Lung microvascular endothelial cell (primary cell): ENCODE measurements at regions not wholly inside any gene's neighbourhood (a gene's known extent, or its start where the extent isn't known, plus 50 kb on each side); places are given as distances from the start of the nearest gene placed in this dataset.

Source experiments
- DNase-seq, 2 donors: peaks; one replicate each; pipeline versions ENCODE4 v3.0.0 to v3.0.0-alpha.2; 2010; ENCODE audit warnings: low read depth in 2 of 2

GRCh38 chr7:8932751-8933150, 499.3 kb downstream of the NXPH1 start:
- DNase-seq, result no peak

- DNase-seq, result no peak
Measured at GRCh38 chr7:8937204-8937603, 503.8 kb downstream of the NXPH1 start.

- DNase-seq, result no peak
Measured at GRCh38 chr7:8938044-8938805, 504.8 kb downstream of the NXPH1 start.

- no peak for DNase-seq
Measured at GRCh38 chr7:8939446-8939845, 506.0 kb downstream of the NXPH1 start.

- no peak for DNase-seq
Measured at GRCh38 chr7:8963722-8964121, 530.3 kb downstream of the NXPH1 start.

- DNase-seq, result no peak
Measured at GRCh38 chr7:8965177-8965576, 531.8 kb downstream of the NXPH1 start.

- no peak for DNase-seq
Measured at GRCh38 chr7:8973601-8974000, 540.2 kb downstream of the NXPH1 start.

GRCh38 chr7:8975681-8976080, 542.3 kb downstream of the NXPH1 start:
- no peak for DNase-seq

- no peak for DNase-seq
Measured at GRCh38 chr7:8982338-8982992, 549.1 kb downstream of the NXPH1 start.

- DNase-seq, result no peak
Measured at GRCh38 chr7:8985255-8985654, 551.8 kb downstream of the NXPH1 start.

- no peak for DNase-seq
Measured at GRCh38 chr7:8988267-8988666, 554.9 kb downstream of the NXPH1 start.

GRCh38 chr7:8991159-8991558, 557.8 kb downstream of the NXPH1 start:
- no peak for DNase-seq

- DNase-seq, result no peak
Measured at GRCh38 chr7:8998762-8999161, 565.4 kb downstream of the NXPH1 start.

- no peak for DNase-seq
Measured at GRCh38 chr7:9013940-9014339, 580.5 kb downstream of the NXPH1 start.

GRCh38 chr7:9017286-9017685, 583.9 kb downstream of the NXPH1 start:
- no peak for DNase-seq

GRCh38 chr7:9022456-9022855, 589.0 kb downstream of the NXPH1 start:
- no peak for DNase-seq

GRCh38 chr7:9023675-9024294, 590.4 kb downstream of the NXPH1 start:
- DNase-seq, result no peak

- DNase-seq, result no peak
Measured at GRCh38 chr7:9026121-9026520, 592.7 kb downstream of the NXPH1 start.

- DNase-seq, result no peak
Measured at GRCh38 chr7:9028012-9028411, 594.6 kb downstream of the NXPH1 start.

- DNase-seq, result no peak
Measured at GRCh38 chr7:9029681-9030530, 596.5 kb downstream of the NXPH1 start.

GRCh38 chr7:9030976-9031375, 597.6 kb downstream of the NXPH1 start:
- no peak for DNase-seq

- no peak for DNase-seq
Measured at GRCh38 chr7:9031386-9031785, 598.0 kb downstream of the NXPH1 start.
